Fibroblast of lung (primary cell): ENCODE measurements at regions not wholly inside any gene's neighbourhood (a gene's known extent, or its start where the extent isn't known, plus 50 kb on each side); places are given as distances from the start of the nearest gene placed in this dataset.

Experiments
- DNase-seq, 2 donors: peaks; one replicate each; pipeline versions ENCODE4 v3.0.0 to v3.0.0-alpha.2; 2010; ENCODE audit warnings: low read depth in 2 of 2
- H2AFZ ChIP-seq: 2 replicates; pipeline ENCODE4 v1.5.1; 2012; ENCODE audit warnings: low read length, control low read depth, inconsistent platforms
- H3K27ac ChIP-seq: 2 replicates; pipeline ENCODE4 v1.5.1; 2011; ENCODE audit warnings: low read length, control low read depth; ENCODE audit not compliant: insufficient read depth
- H3K27me3 ChIP-seq: 2 replicates; pipeline ENCODE4 v1.5.1; 2011; ENCODE audit warnings: mild to moderate bottlenecking, low read length; ENCODE audit not compliant: control insufficient read depth, insufficient read depth
- H3K36me3 ChIP-seq: 2 replicates; pipeline ENCODE4 v1.5.1; 2011; ENCODE audit warnings: low read length; ENCODE audit not compliant: control insufficient read depth, insufficient read depth
- H3K4me1 ChIP-seq: 2 replicates; pipeline ENCODE4 v1.5.1; 2011; ENCODE audit warnings: low read length; ENCODE audit not compliant: control insufficient read depth, insufficient read depth; ENCODE audit errors: extremely low read depth
- H3K4me2 ChIP-seq: 2 replicates; pipeline ENCODE4 v1.5.1; 2011; ENCODE audit warnings: low read length, control low read depth; ENCODE audit not compliant: insufficient read depth; ENCODE audit errors: extremely low read depth
- H3K4me3 ChIP-seq, 4 experiments: fragments of 200-600 bp in 1 of 4; sonication (generic) in 1 of 4; replicated peaks in 1 of 4; 2 replicates each; pipeline ENCODE4 v1.5.1; 2011 to 2016; ENCODE audit warnings: low read length in 4 of 4, low read depth in 3 of 4, mild to moderate bottlenecking in 3 of 4, control low read depth in 2 of 4, inconsistent platforms in 1 of 4, mixed read lengths in 1 of 4; ENCODE audit not compliant: insufficient read depth in 1 of 4; ENCODE audit errors: control extremely low read depth in 1 of 4
- H3K79me2 ChIP-seq: 2 replicates; pipeline ENCODE4 v1.5.1; 2012; ENCODE audit warnings: mild to moderate bottlenecking, low read length, inconsistent platforms; ENCODE audit not compliant: control insufficient read depth, insufficient read depth
- H3K9ac ChIP-seq: 2 replicates; pipeline ENCODE4 v1.5.1; 2011; ENCODE audit warnings: mild to moderate bottlenecking, low read length, control low read depth; ENCODE audit not compliant: insufficient read depth
- H3K9me3 ChIP-seq: 2 replicates; pipeline ENCODE4 v1.5.1; 2012; ENCODE audit warnings: low read depth, low read length; ENCODE audit not compliant: control insufficient read depth, insufficient read depth
- H4K20me1 ChIP-seq: 2 replicates; pipeline ENCODE4 v1.5.1; 2011; ENCODE audit warnings: low read length; ENCODE audit not compliant: control insufficient read depth, insufficient read depth; ENCODE audit errors: extremely low read depth
- EZH2 ChIP-seq: IDR thresholded peaks from 2 replicates; pipeline ENCODE4 v1.5.1; 2012; ENCODE audit warnings: low read length, control low read depth, mild to moderate bottlenecking; ENCODE audit errors: missing control alignments
- TF ChIP-seq, protein P1 (sequence below), 2 donors: IDR thresholded peaks in 1 of 2; conservative IDR thresholded peaks in 1 of 2; 1 replicate in 1 of 2; 2 replicates in 1 of 2; pipeline ENCODE4 v1.5.1; 2011 to 2012; ENCODE audit warnings: low read length in 2 of 2, control low read depth in 1 of 2, inconsistent platforms in 1 of 2, low read depth in 1 of 2, mild to moderate bottlenecking in 1 of 2

DNA sequence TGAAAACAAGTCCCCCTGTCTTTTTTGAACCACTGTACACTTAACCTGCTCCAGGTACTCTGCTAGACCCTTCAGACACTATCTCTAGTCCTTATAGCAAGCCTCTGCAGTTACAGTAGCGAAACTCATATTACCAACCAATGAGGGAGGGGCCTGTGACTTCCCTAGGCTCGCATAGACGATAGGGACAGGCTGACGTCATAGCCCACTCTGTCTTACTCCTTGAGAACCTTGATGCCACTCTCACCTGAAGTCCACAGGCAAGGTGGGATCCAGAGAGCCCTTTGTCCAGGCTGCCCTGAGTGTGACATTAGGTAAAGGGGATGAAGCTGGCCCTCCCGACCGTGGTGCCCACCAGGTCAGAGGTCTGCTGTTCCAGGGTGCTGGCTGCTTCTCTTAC, 65.3 kb downstream of the ACTBL2 start:
- DNase-seq: no peak
- H4K20me1 ChIP-seq: no peaks in the 10 kb centered on the region
- H3K4me2 ChIP-seq: no peak overlapping the region
- no peaks in the 10 kb centered on the region for H3K36me3 ChIP-seq
- H2AFZ ChIP-seq: no peak overlapping the region
- no peak for TF ChIP-seq EZH2
- TF ChIP-seq, protein P1, sequence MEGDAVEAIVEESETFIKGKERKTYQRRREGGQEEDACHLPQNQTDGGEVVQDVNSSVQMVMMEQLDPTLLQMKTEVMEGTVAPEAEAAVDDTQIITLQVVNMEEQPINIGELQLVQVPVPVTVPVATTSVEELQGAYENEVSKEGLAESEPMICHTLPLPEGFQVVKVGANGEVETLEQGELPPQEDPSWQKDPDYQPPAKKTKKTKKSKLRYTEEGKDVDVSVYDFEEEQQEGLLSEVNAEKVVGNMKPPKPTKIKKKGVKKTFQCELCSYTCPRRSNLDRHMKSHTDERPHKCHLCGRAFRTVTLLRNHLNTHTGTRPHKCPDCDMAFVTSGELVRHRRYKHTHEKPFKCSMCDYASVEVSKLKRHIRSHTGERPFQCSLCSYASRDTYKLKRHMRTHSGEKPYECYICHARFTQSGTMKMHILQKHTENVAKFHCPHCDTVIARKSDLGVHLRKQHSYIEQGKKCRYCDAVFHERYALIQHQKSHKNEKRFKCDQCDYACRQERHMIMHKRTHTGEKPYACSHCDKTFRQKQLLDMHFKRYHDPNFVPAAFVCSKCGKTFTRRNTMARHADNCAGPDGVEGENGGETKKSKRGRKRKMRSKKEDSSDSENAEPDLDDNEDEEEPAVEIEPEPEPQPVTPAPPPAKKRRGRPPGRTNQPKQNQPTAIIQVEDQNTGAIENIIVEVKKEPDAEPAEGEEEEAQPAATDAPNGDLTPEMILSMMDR (conservative IDR thresholded peaks at IDR 0.05 in 1 of 2, IDR thresholded peaks at IDR 0.05 in 1 of 2; ENCODE audit: low read depth in 1 of 2, low read length in 2 of 2): no peak
- H3K27me3 ChIP-seq: no peaks in the 10 kb centered on the region
- peaks cover 7% of the 10 kb centered on the region for H3K4me1 ChIP-seq
- H3K4me3 ChIP-seq: no peak overlapping the region
- no peak overlapping the region for H3K9ac ChIP-seq
- no peaks in the 10 kb centered on the region for H3K79me2 ChIP-seq
- H3K27ac ChIP-seq: no peak overlapping the region
- H3K9me3 ChIP-seq: no peaks in the 10 kb centered on the region

DNA sequence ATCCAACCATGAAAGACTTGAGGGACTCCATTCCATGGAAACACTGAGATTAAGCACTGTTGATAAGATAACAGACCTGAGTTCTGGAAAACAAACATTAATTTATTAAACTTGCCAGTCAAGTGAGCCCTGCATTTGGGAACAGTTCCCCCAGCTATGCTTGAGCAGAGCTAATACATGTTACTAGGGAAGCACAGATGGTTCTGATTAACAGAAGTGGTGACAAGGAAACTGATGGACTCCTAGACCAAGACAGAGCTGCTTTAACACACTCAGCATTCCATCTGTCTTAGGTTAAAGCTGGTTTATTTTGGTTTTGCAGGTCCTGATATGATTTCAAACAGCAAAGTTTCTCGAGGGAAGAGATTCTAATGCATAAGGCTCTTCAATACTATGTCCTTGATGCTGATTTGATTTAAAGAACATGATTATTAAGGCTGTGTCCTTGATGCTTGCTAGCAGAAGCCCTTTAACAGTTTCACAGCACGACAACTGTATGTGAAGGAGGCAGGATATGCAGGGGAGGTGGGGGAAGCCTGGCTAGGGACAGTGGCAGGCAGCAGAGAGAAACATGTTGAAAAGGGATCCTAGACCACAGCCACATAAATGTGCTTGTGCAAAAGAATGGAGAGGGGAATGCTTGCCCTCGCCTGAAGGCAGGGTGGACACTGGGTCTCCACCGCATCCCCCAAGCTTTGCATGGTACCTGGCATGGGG, 66.2 kb downstream of the ACTBL2 start:
- Histone ChIP-seq H3K4me3 (no peak overlapping the region), H3K9me3 (no peaks in the 10 kb centered on the region), H3K79me2 (no peaks in the 10 kb centered on the region), H2AFZ (no peak overlapping the region), H3K27me3 (no peaks in the 10 kb centered on the region), H4K20me1 (no peaks in the 10 kb centered on the region), H3K9ac (no peak overlapping the region), H3K27ac (no peak overlapping the region), H3K4me2 (peak overlapping the region; percentile 47), H3K36me3 (no peaks in the 10 kb centered on the region), H3K4me1 (peaks cover 11% of the 10 kb centered on the region)
- DNase-seq: peak; percentile 75 to 88
- TF ChIP-seq EZH2: no peak
- TF ChIP-seq, protein P1 (conservative IDR thresholded peaks at IDR 0.05 in 1 of 2, IDR thresholded peaks at IDR 0.05 in 1 of 2; ENCODE audit: low read depth in 1 of 2, low read length in 2 of 2): no peak

DNA sequence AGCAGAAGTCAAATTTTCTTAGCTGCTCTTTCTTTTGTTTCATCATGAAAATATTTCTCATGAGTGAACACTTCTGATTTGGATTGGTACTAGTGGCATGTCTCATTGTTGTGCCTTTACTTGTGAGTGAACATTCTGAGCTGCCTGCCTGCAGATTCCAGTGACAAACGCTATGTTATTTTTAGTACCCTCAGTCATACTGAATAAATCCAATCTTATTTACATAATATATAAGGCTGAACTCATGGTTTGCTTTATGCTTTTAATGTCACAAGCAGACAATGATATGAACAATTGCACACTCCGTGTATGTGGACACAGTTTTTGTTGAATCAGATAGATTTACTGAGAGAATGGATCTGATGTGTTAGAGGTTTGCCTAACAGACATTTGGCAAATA, 67.8 kb downstream of the ACTBL2 start:
- no peak overlapping the region for H3K4me2 ChIP-seq
- no peak overlapping the region for H3K9ac ChIP-seq
- TF ChIP-seq, protein P1 (conservative IDR thresholded peaks at IDR 0.05 in 1 of 2, IDR thresholded peaks at IDR 0.05 in 1 of 2; ENCODE audit: low read depth in 1 of 2, low read length in 2 of 2): no peak
- TF ChIP-seq EZH2: no peak
- no peak overlapping the region for H3K27ac ChIP-seq
- H3K4me3 ChIP-seq: no peak overlapping the region
- no peak overlapping the region for H2AFZ ChIP-seq
- peaks cover 11% of the 10 kb centered on the region for H3K4me1 ChIP-seq
- H3K27me3 ChIP-seq: no peaks in the 10 kb centered on the region
- no peaks in the 10 kb centered on the region for H4K20me1 ChIP-seq
- no peaks in the 10 kb centered on the region for H3K79me2 ChIP-seq
- H3K9me3 ChIP-seq: no peaks in the 10 kb centered on the region
- DNase-seq: no peak
- H3K36me3 ChIP-seq: no peaks in the 10 kb centered on the region
